ENCODE measurements at regions not wholly inside any gene's neighbourhood (a gene's known extent, or its start where the extent isn't known, plus 50 kb on each side); places are given as distances from the start of the nearest gene placed in this dataset.

DNA sequence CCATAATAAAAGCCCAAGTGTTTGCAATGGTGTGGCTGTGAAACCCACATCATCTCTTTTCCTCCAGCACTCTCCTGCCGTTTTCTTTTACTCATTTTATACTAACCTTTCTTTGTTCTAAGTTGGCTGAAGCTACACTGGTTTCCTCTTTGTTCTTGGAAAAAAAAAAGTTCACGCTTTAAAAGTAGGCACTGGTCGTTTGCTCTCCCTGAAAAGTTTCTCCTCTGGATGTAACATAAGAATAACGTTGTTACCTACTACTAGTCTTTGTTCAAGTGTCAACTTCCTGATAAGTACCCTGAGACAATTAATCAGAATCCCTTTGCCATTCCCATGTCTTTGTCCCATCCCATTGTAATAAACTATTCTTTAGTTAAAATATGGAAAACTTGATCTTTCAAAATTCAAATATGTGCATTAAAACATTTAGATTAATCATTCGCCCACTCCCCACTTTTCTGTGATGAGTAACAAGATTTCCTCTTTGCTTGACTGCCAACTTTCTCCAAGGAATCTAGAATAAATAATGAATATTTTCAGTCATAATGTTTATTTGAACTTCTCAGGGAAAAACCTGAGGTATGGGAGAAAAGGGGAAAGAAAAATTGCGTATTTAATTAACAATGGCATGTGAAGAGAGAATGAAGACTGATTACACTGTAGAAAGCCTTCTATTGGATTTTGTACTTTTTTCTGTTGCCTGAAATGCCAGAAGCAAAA lies 454.3 kb upstream of the CTNND2 start:
- in situ Hi-C loops (cut with MboI; ENCODE audit: low sequenced_read_pairs, unreplicated experiment), result no loop called here
- TF ChIP-seq CTCF (IDR thresholded peaks at IDR 0.05; ENCODE audit: borderline replicate concordance, control extremely low read depth, extremely low read depth, insufficient read depth, missing control alignments), result no peak
- DNase-seq (ENCODE audit: low spot score), result no peak

- in situ Hi-C loops (cut with MboI; ENCODE audit: low sequenced_read_pairs, unreplicated experiment), result no loop called here
- no peak for TF ChIP-seq CTCF (IDR thresholded peaks at IDR 0.05; ENCODE audit: borderline replicate concordance, control extremely low read depth, extremely low read depth, insufficient read depth, missing control alignments)
- no peak for DNase-seq (ENCODE audit: low spot score)
These were observed 453.4 kb upstream of the CTNND2 start for GRCh38 chr5:12357626-12358025.

DNA sequence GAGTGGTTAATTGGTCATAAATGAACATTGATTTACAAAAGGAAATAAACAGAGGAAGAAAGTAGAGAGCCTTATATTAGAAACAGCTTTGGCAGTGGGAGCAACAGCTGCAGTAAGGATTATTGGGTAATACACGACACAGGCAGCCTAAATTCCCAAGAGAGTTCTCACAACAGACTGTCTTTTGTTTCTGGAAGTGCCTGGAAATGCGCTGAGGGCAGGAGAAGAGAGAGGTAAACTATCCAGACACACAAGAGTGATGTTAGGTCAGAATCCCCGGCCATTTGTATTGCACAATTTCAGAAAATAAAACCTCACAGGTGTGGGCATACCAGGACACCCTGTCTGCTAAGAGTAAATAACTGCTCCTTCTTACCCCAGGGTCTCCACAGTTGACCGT lies 450.4 kb upstream of the CTNND2 start:
- in situ Hi-C loops (cut with MboI; ENCODE audit: low sequenced_read_pairs, unreplicated experiment), result no loop called here
- no peak for TF ChIP-seq CTCF (IDR thresholded peaks at IDR 0.05; ENCODE audit: borderline replicate concordance, control extremely low read depth, extremely low read depth, insufficient read depth, missing control alignments)
- no peak for DNase-seq (ENCODE audit: low spot score)

DNA sequence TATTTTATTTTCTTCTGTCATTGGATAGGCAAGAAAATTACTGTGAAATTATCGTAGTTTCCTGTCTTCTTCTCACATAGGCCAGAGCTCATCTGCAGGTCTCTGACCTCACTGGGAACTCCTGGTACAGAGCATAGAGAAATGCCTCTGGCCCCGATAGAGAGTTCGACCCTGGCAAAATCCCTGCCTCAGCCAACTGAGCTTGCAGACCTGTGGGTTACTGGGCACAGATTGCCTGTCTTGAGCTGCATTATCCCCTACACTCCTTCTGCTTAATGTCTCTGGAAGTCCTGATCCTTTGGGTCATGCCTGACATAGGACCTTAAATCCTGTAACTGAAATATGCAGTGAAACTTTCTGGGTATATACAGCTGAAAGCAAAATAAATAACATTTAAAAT lies 439.3 kb upstream of the CTNND2 start:
- DNase-seq (ENCODE audit: low spot score), result no peak
- in situ Hi-C loops (cut with MboI; ENCODE audit: low sequenced_read_pairs, unreplicated experiment), result no loop called here
- no peak for TF ChIP-seq CTCF (IDR thresholded peaks at IDR 0.05; ENCODE audit: borderline replicate concordance, control extremely low read depth, extremely low read depth, insufficient read depth, missing control alignments)

DNA sequence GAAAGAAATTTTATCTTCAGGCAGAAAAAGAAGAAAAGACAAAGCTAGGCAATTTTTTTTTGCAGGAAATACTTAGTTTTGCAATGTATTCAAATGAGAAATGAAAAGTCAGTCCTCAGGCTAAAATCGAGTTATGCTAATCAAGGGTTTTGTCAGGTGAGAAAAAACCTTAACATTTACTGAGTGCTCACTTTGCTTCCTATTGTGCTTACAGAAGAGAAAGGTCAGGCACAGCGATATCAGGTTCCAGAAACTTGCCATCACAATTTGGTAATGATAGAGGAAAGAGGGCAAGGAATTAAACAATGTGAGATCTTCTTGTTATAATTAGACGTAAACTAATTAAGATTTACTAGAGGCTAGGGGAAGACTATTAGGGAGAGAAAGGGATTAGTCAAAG lies 431.7 kb upstream of the CTNND2 start:
- TF ChIP-seq CTCF (IDR thresholded peaks at IDR 0.05; ENCODE audit: borderline replicate concordance, control extremely low read depth, extremely low read depth, insufficient read depth, missing control alignments), result no peak
- in situ Hi-C loops (cut with MboI; ENCODE audit: low sequenced_read_pairs, unreplicated experiment), result no loop called here
- DNase-seq (ENCODE audit: low spot score), result no peak

DNA sequence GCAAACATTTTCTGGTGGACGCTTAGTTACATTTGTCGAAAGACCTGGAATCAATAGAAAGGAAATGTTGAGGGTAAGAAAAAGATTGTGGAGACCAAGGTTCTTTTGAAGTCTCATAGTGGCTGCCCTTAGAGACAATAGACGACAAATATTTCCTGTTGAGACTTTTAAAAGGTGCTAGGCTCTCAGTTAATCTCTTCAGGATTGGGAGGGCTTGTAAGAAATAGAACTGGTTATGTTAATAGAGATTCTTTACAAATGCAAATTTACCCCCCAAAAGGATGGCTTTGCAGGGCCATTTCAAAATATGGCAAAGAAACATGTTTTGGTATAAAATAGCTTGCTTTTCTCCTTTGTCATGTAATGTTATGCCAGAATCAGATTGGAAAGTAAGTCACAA lies 428.2 kb upstream of the CTNND2 start:
- in situ Hi-C loops (cut with MboI; ENCODE audit: low sequenced_read_pairs, unreplicated experiment), result no loop called here
- no peak for TF ChIP-seq CTCF (IDR thresholded peaks at IDR 0.05; ENCODE audit: borderline replicate concordance, control extremely low read depth, extremely low read depth, insufficient read depth, missing control alignments)
- DNase-seq (ENCODE audit: low spot score), result no peak

Data from GM13976 (cell line).